Activated CD4-positive, alpha-beta T cell treated with anti-CD3 and anti-CD28 coated beads for 24 hours (primary cell): ENCODE measurements at regions not wholly inside any gene's neighbourhood (a gene's known extent, or its start where the extent isn't known, plus 50 kb on each side); places are given as distances from the start of the nearest gene placed in this dataset.

Experiments
- DNase-seq, 2 donors: peaks; one replicate each; pipeline ENCODE4 v3.0.0-alpha.2; 2020; ENCODE audit warnings: low read depth in 2 of 2

- no peak for DNase-seq
Observed at GRCh38 chr17:83144421-83145357, 65.3 kb downstream of the METRNL start.

GRCh38 chr17:83145358-83145738 lies 65.9 kb downstream of the METRNL start:
- no peak for DNase-seq

GRCh38 chr17:83145831-83146230 lies 66.4 kb downstream of the METRNL start:
- DNase-seq: no peak

DNA sequence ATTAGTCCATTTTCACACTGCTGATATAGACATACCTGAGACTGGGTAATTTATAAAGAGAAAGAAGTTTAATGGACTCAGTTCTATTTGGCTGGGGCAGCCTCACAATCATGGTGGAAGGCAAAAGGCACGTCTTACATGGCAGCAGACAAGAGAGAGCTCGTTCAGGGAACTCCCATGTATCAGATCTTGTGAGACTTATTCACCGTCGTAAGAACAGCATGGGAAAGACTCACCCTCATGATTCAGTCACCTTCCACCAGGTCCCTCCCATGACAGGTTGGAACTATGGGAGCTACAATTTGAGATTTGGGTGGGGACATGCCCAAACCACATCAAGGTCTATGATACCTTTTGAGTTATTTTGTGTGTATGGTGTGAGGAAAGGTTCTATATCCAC lies 66.9 kb downstream of the METRNL start:
- DNase-seq: no peak

GRCh38 chr17:83147280-83147679 lies 67.9 kb downstream of the METRNL start:
- no peak for DNase-seq

- no peak for DNase-seq
Observed at GRCh38 chr17:83148317-83149028, 69.1 kb downstream of the METRNL start.

GRCh38 chr17:83149029-83149725 lies 69.8 kb downstream of the METRNL start:
- DNase-seq: no peak

- no peak for DNase-seq
Observed at GRCh38 chr17:83149761-83150251, 70.4 kb downstream of the METRNL start.

- no peak for DNase-seq
Observed at GRCh38 chr17:83150369-83151055, 71.1 kb downstream of the METRNL start.

DNA sequence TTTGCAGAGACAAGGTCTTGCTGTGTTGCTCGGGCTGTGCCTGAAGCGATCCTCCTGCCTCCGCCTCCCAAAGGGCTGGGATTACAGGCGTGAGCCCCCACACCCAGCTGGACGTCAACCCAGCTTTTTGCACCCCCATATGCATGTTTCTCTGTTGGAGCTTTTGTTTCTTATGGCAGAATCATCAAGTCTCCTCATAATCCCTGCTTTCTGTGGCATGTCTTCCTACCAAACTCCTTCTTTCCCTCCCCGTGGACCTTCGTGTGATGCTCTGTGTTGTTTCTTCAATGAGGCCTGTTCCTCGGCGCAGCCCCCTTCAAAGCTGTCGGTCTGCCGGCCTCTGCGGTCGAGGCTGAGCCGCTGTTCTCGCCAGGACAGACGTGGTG lies 71.6 kb downstream of the METRNL start:
- DNase-seq: no peak

- DNase-seq: no peak
Observed at GRCh38 chr17:83151442-83152226, 72.2 kb downstream of the METRNL start.

DNA sequence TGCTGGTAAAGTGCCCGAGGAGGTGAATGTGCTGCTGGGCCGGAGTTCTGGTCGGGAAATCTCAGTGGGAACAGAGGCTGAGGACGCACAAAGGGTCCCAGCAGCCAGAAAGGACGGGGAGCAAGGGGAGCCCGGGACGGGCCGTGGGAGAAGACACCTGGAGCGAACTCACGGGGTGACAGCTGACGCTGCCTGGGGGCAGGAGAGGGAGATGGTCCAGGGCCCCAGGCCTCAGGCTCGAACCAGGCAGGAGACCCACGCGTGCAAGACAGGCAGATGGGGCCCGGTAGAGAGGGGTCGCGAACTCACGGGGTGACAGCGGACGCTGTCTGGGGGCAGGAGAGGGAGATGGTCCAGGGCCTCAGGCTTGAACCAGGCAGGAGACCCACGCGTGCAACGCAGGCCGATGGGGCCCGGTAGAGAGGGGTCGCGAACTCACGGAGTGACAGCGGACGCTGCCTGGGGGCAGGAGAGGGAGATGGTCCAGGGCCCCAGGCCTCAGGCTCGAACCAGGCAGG lies 72.9 kb downstream of the METRNL start:
- DNase-seq: no peak

DNA sequence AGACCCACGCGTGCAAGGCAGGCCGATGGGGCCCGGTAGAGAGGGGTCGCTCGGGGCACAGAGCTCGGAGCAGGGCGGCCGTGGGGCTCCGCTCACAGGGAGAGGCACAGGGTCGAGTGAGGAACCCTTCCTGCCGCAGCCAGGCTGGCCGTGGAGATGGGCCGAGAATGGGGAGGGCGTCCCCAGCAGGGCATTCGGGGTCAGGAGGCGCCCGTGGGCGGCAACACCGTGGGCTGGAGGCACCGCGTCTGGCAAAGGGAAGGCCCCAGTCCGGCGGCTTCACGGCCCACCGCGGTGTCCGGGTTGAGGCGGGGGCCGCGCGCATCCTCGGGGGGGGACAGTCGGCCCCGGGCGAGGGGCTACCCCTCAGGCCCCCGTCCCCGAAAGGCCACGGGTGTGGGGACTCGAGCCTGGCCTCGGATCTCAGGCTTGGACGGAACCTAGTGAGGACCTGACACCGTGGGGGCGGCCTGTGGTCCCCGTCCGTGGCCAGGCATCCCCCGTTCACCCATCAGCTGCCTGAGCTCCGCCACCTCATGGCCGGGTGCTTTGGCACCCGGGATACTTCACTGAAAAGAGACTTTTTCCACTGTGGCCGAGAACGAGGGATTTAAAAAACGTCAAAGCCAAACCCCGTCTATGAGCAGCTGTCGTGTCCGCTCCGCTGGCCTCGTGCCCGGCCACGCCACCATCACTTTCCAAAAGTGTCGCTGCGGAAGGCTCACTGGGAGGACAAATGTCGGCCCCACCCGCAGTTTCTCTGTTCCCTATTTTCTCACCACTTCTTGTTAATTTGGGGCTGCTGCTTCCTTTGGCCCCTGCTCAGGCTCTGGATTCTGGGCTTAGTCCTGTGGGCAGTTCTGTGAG lies 73.6 kb downstream of the METRNL start:
- DNase-seq: no peak

DNA sequence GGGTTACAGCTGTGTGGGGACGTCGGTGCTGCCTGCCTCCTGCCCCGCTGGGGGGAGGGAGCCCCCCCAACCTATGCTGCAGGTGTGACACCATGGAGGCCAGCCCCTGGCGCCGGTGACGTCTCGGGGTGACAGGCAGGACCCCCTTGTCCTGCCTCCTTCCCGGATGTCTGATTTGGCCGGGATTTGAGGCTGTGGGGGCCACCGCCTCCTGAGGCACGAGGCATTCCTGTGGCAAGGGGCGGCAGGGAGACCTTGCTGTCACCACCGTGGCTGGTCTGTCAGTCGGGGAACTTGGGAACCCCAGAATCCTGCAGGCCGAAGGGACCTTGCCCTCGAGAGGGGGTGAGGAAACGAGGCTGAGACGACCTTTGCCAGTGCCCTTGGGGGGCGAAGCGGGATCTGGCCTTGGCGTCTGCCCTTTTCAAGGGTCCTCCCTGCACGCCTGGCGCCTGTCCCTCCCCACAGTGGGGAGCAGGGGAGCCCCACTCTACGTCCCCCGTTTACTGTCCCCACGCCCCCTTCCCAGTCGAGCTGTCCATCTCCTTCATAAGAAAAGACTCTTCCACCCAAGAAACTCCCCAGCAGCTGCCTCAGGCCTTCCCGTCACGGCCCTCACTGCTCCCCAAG lies 74.4 kb downstream of the METRNL start:
- DNase-seq: no peak

- no peak for DNase-seq
Observed at GRCh38 chr17:83154311-83155127, 75.1 kb downstream of the METRNL start.

DNA sequence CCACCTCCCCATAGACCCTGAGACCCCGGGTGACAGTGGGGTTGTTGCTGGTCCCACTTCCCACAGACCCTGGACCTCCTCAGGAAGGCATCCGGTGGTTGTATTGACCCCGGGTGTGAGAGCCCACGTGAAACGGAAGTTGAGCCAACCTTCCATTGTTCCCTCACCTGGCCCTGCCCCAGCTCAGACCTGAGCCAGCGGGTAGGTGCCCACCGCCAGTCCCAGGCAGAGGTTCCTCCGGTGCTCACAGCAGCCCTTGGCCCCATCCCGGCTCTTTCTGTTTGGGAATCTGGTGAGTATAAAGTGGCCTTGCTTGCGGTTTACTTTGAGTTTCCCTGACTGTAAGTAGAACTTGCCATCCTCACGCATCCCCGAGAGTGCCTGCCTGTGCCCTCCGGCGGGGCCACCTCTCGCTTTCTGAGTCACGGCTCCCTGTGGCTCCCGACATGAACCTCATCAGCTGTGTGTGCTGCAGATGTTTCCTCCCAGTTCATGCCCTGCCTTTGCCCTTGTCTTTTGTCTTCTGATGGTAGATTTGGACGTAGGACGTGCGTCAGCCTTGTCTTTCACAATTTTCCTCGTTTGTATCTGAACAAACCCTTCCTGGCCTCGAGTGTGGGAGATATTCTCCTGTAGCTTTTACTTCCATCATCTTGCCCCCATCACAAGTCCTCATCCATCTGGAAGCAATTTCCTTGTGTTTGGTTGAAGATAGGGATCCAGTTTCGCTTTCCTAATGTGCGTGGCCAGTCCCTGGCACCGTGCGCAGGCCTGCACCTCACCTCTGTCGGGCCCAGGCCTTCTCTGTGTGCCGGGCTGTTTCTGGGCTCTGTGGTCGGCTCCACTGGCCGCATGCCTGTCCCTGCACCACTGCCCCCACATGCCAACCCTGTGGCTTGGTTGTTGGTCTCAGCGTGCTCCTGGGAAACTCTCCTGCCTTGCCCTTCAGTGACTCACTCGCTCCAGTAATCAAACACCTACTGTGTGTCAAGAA lies 76.0 kb downstream of the METRNL start:
- DNase-seq: no peak

DNA sequence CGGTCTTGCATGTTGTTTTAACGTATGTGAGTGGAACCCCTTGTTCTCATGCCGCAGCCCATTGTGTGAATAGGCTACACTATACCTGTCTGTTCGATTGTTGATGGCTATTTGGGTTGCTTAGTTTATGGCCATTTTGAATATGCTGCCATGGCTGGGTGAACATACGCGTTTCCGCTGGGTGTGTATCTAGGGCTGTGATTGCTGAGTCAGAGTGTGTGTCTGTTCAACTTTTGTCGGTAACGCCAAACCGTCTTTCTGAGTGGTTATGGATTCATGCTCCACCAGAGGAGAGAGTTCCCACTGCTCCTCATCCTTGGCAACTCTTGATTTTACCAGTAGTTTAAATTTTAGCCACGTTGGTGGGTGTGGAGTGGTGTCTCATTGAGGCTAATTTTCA lies 77.0 kb downstream of the METRNL start:
- DNase-seq: no peak
